H9 (cell line): ENCODE measurements at regions not wholly inside any gene's neighbourhood (a gene's known extent, or its start where the extent isn't known, plus 50 kb on each side); places are given as distances from the start of the nearest gene placed in this dataset.

Experiments
- DNase-seq: peaks from one replicate; pipeline ENCODE4 v3.0.0-alpha.2; 2017
- H2AFZ ChIP-seq: one replicate; pipeline ENCODE4 v1.6.1; 2013; ENCODE audit warnings: mild to moderate bottlenecking, low read length, control low read depth, moderate library complexity
- H2AK5ac ChIP-seq: 2 replicates; pipeline ENCODE4 v1.6.1; 2013; ENCODE audit warnings: low read length, control low read depth, mixed read lengths; ENCODE audit not compliant: insufficient read length
- H2BK120ac ChIP-seq: one replicate; pipeline ENCODE4 v1.6.1; 2013; ENCODE audit warnings: low read depth, mild to moderate bottlenecking, low read length, control low read depth, inconsistent platforms; ENCODE audit not compliant: poor library complexity, severe bottlenecking
- H2BK12ac ChIP-seq: 2 replicates; pipeline ENCODE4 v1.6.1; 2013; ENCODE audit warnings: low read length, control low read depth, mixed read lengths, low read depth; ENCODE audit not compliant: insufficient read length
- H2BK15ac ChIP-seq: 2 replicates; pipeline ENCODE4 v1.6.1; 2013; ENCODE audit warnings: low read depth, low read length, control low read depth
- H2BK20ac ChIP-seq: one replicate; pipeline ENCODE4 v1.6.1; 2013; ENCODE audit warnings: low read depth, mild to moderate bottlenecking, low read length, control low read depth, inconsistent platforms; ENCODE audit not compliant: poor library complexity, severe bottlenecking
- H2BK5ac ChIP-seq: 2 replicates; pipeline ENCODE4 v1.6.1; 2013; ENCODE audit warnings: low read length, control low read depth, mixed read lengths; ENCODE audit not compliant: insufficient read length
- H3K14ac ChIP-seq: 2 replicates; pipeline ENCODE4 v1.6.1; 2013; ENCODE audit warnings: low read length, control low read depth; ENCODE audit not compliant: insufficient read depth
- H3K18ac ChIP-seq: 2 replicates; pipeline ENCODE4 v1.6.1; 2013; ENCODE audit warnings: low read depth, mild to moderate bottlenecking, mixed read lengths, low read length, control low read depth; ENCODE audit not compliant: insufficient read length
- H3K23ac ChIP-seq: 2 replicates; pipeline ENCODE4 v1.6.1; 2013; ENCODE audit warnings: low read length, control low read depth, mixed read lengths, low read depth; ENCODE audit not compliant: insufficient read length
- H3K23me2 ChIP-seq: 2 replicates; pipeline ENCODE4 v1.6.1; 2013; ENCODE audit warnings: low read depth, mild to moderate bottlenecking, mixed read lengths, low read length, control low read depth; ENCODE audit not compliant: insufficient read length, poor library complexity, severe bottlenecking
- H3K27ac ChIP-seq: 2 replicates; pipeline ENCODE4 v1.5.1; 2013; ENCODE audit warnings: low read length, control low read depth, mixed read lengths, low read depth; ENCODE audit not compliant: insufficient read length
- H3K27me3 ChIP-seq: 2 replicates; pipeline ENCODE4 v1.6.1; 2013; ENCODE audit warnings: low read length, control low read depth, inconsistent platforms; ENCODE audit not compliant: insufficient read depth
- H3K4ac ChIP-seq: 2 replicates; pipeline ENCODE4 v1.6.1; 2013; ENCODE audit warnings: low read depth, mild to moderate bottlenecking, control low read depth, inconsistent platforms, low read length, moderate library complexity
- H3K4me1 ChIP-seq: 2 replicates; pipeline ENCODE4 v1.6.1; 2013; ENCODE audit warnings: low read length, control low read depth, inconsistent platforms; ENCODE audit not compliant: insufficient read depth
- H3K4me2 ChIP-seq: 2 replicates; pipeline ENCODE4 v1.6.1; 2013; ENCODE audit warnings: low read length, control low read depth, mixed read lengths; ENCODE audit not compliant: insufficient read length, insufficient read depth
- H3K56ac ChIP-seq: 2 replicates; pipeline ENCODE4 v1.6.1; 2013; ENCODE audit warnings: low read depth, mild to moderate bottlenecking, mixed read lengths, low read length, control low read depth; ENCODE audit not compliant: insufficient read length
- H3K79me1 ChIP-seq: 2 replicates; pipeline ENCODE4 v1.6.1; 2013; ENCODE audit warnings: low read depth, mild to moderate bottlenecking, moderate library complexity, low read length, control low read depth, inconsistent platforms; ENCODE audit not compliant: insufficient read depth, poor library complexity, severe bottlenecking
- H3K79me2 ChIP-seq: 2 replicates; pipeline ENCODE4 v1.6.1; 2013; ENCODE audit warnings: low read length, control low read depth, inconsistent platforms; ENCODE audit not compliant: insufficient read depth
- H3K9ac ChIP-seq: 2 replicates; pipeline ENCODE4 v1.6.1; 2013; ENCODE audit warnings: low read length, control low read depth, mixed read lengths; ENCODE audit not compliant: insufficient read length; ENCODE audit errors: extremely low read depth
- H3K9me3 ChIP-seq: one replicate; pipeline ENCODE4 v1.6.1; 2013; ENCODE audit warnings: low read depth, low read length, inconsistent platforms; ENCODE audit not compliant: control insufficient read depth
- H3T11ph ChIP-seq: one replicate; pipeline ENCODE4 v1.6.1; 2013; ENCODE audit warnings: mild to moderate bottlenecking, low read length, control low read depth, inconsistent platforms
- H4K20me1 ChIP-seq: one replicate; pipeline ENCODE4 v1.6.1; 2013; ENCODE audit not compliant: control insufficient read depth, insufficient read length, insufficient read depth
- H4K5ac ChIP-seq: 2 replicates; pipeline ENCODE4 v1.6.1; 2013; ENCODE audit warnings: low read depth, mild to moderate bottlenecking, mixed read lengths, low read length, control low read depth; ENCODE audit not compliant: insufficient read length
- H4K8ac ChIP-seq: replicated peaks from 2 replicates; pipeline ENCODE4 v1.6.1; 2013; ENCODE audit warnings: low read length, control low read depth, mixed read lengths, low read depth; ENCODE audit not compliant: insufficient read length
- H4K91ac ChIP-seq: 2 replicates; pipeline ENCODE4 v1.6.1; 2013; ENCODE audit warnings: low read depth, mild to moderate bottlenecking, moderate library complexity, mixed read lengths, low read length, control low read depth; ENCODE audit not compliant: insufficient read length
- H3K27ac Mint-ChIP-seq, 3 experiments: 2 replicates in 2 of 3; 3 replicates in 1 of 3; pipeline ENCODE4 v1.8.0; 2020 to 2021; ENCODE audit warnings: mixed read lengths in 3 of 3, mild to moderate bottlenecking in 1 of 3, moderate library complexity in 1 of 3
- H3K27me3 Mint-ChIP-seq: 2 replicates; pipeline ENCODE4 v1.8.0; 2021; ENCODE audit warnings: low read depth, mild to moderate bottlenecking, moderate library complexity, mixed read lengths
- H3K36me3 Mint-ChIP-seq, 3 experiments: 2 replicates in 2 of 3; 3 replicates in 1 of 3; pipeline ENCODE4 v1.8.0; 2020 to 2021; ENCODE audit warnings: low read depth in 3 of 3, mixed read lengths in 3 of 3; ENCODE audit not compliant: insufficient read depth in 1 of 3
- H3K4me1 Mint-ChIP-seq, 2 experiments: 2 replicates each; pipeline ENCODE4 v1.8.0; 2020; ENCODE audit warnings: mixed read lengths in 2 of 2
- H3K4me3 Mint-ChIP-seq, 2 experiments: 2 replicates in 1 of 2; 3 replicates in 1 of 2; pipeline ENCODE4 v1.8.0; 2020 to 2021; ENCODE audit warnings: mild to moderate bottlenecking in 2 of 2, mixed read lengths in 2 of 2, moderate library complexity in 1 of 2
- H3K9me3 Mint-ChIP-seq, 2 experiments: 2 replicates in 1 of 2; 3 replicates in 1 of 2; pipeline ENCODE4 v1.8.0; 2020; ENCODE audit warnings: mild to moderate bottlenecking in 2 of 2, mixed read lengths in 2 of 2, moderate library complexity in 1 of 2
- WGBS: extraction: QIAGEN DNeasy Blood & Tissue Kit; methylation state at CpG from one replicate; pipeline ENCODE4 v1.1.7; 2013; ENCODE audit warnings: missing lambda C conversion rate, low lambda C conversion rate, mixed read lengths; ENCODE audit not compliant: insufficient read length; ENCODE audit errors: extremely low coverage; 5-methylcytosine and 5-hydroxymethylcytosine counted together
- TF ChIP-seq, protein P1 (sequence below): fragments of 200-600 bp; sonication (generic); conservative IDR thresholded peaks from 3 replicates; pipeline ENCODE4 v1.8.0; 2021; ENCODE audit warnings: antibody characterized with exemption, mild to moderate bottlenecking

GRCh38 chr4:124288706-124289486 is 423.6 kb downstream of the ANKRD50 start:
- Histone ChIP-seq H4K91ac (no peak overlapping the region), H3K4me1 (no peaks in the 10 kb centered on the region), H2AK5ac (no peak overlapping the region), H3K27me3 (no peaks in the 10 kb centered on the region), H3K4ac (no peak overlapping the region), H3K9ac (no peak overlapping the region), H3K79me2 (no peaks in the 10 kb centered on the region), H2BK120ac (no peak overlapping the region), H3T11ph (no peak overlapping the region), H3K23me2 (no peaks in the 10 kb centered on the region), H2BK15ac (no peak overlapping the region), H2BK5ac (no peak overlapping the region), H3K9me3 (no peaks in the 10 kb centered on the region), H4K5ac (no peak overlapping the region), H3K18ac (no peak overlapping the region), H2BK12ac (no peak overlapping the region), H3K23ac (no peak overlapping the region), H3K27ac (no peak overlapping the region), H3K4me2 (no peak overlapping the region), H4K8ac (no peak overlapping the region), H3K79me1 (no peaks in the 10 kb centered on the region), H2AFZ (no peak overlapping the region), H2BK20ac (no peak overlapping the region), H3K14ac (no peak overlapping the region), H4K20me1 (no peaks in the 10 kb centered on the region), H3K56ac (no peak overlapping the region)
- no peaks in the 10 kb centered on the region for H3K4me1 Mint-ChIP-seq
- H3K27me3 Mint-ChIP-seq = no peaks in the 10 kb centered on the region
- no peak overlapping the region for H3K27ac Mint-ChIP-seq
- no peaks in the 10 kb centered on the region for H3K36me3 Mint-ChIP-seq
- peaks cover 0 to 2% of the 10 kb centered on the region in 2 experiments; a peak in 3 of 5 replicates for H3K9me3 Mint-ChIP-seq
- TF ChIP-seq, protein P1, sequence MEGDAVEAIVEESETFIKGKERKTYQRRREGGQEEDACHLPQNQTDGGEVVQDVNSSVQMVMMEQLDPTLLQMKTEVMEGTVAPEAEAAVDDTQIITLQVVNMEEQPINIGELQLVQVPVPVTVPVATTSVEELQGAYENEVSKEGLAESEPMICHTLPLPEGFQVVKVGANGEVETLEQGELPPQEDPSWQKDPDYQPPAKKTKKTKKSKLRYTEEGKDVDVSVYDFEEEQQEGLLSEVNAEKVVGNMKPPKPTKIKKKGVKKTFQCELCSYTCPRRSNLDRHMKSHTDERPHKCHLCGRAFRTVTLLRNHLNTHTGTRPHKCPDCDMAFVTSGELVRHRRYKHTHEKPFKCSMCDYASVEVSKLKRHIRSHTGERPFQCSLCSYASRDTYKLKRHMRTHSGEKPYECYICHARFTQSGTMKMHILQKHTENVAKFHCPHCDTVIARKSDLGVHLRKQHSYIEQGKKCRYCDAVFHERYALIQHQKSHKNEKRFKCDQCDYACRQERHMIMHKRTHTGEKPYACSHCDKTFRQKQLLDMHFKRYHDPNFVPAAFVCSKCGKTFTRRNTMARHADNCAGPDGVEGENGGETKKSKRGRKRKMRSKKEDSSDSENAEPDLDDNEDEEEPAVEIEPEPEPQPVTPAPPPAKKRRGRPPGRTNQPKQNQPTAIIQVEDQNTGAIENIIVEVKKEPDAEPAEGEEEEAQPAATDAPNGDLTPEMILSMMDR = no peak; the same call in 2 of the 3 replicates
- H3K4me3 Mint-ChIP-seq = no peak overlapping the region
- no CpG with 5 or more reads among the region's 2 CpGs for WGBS
- no peak for DNase-seq
